ENCODE measurements at regions not wholly inside any gene's neighbourhood (a gene's known extent, or its start where the extent isn't known, plus 50 kb on each side); places are given as distances from the start of the nearest gene placed in this dataset.

GRCh38 chr6:66291905-66292304 lies 584.9 kb upstream of the EYS start:
- Histone ChIP-seq H3K9me3 (ENCODE audit: insufficient read depth, low read depth) (no peaks in the 10 kb centered on the region), H3K36me3 (ENCODE audit: low read depth) (no peaks in the 10 kb centered on the region), H3K9me2 (ENCODE audit: insufficient read depth) (no peaks in the 10 kb centered on the region), H3K79me2 (ENCODE audit: low read depth) (no peaks in the 10 kb centered on the region), H3K27me3 (ENCODE audit: insufficient read depth, low read depth) (no peaks in the 10 kb centered on the region), H3K27ac (no peak overlapping the region), H3F3A (ENCODE audit: insufficient read depth, low read depth) (no peaks in the 10 kb centered on the region), H2AFZ (no peak overlapping the region), H3K4me3 (no peak overlapping the region), H3K4me1 (replicated peaks; ENCODE audit: insufficient read depth) (no peaks in the 10 kb centered on the region), H4K20me1 (ENCODE audit: insufficient read depth) (no peaks in the 10 kb centered on the region), H3K4me2 (no peak overlapping the region)
- BruUV-seq (replicated peaks): no TSS peak
- CTCF ChIA-PET: no interaction called here
- POLR2A ChIA-PET (ENCODE audit: unreplicated experiment): no interaction called here
- DNase-seq: no peak
- TF ChIP-seq, protein P1, sequence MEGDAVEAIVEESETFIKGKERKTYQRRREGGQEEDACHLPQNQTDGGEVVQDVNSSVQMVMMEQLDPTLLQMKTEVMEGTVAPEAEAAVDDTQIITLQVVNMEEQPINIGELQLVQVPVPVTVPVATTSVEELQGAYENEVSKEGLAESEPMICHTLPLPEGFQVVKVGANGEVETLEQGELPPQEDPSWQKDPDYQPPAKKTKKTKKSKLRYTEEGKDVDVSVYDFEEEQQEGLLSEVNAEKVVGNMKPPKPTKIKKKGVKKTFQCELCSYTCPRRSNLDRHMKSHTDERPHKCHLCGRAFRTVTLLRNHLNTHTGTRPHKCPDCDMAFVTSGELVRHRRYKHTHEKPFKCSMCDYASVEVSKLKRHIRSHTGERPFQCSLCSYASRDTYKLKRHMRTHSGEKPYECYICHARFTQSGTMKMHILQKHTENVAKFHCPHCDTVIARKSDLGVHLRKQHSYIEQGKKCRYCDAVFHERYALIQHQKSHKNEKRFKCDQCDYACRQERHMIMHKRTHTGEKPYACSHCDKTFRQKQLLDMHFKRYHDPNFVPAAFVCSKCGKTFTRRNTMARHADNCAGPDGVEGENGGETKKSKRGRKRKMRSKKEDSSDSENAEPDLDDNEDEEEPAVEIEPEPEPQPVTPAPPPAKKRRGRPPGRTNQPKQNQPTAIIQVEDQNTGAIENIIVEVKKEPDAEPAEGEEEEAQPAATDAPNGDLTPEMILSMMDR (conservative IDR thresholded peaks at IDR 0.05): no peak
- no peak for TF ChIP-seq EZH2 (IDR thresholded peaks at IDR 0.05; ENCODE audit: low read depth)
- intact Hi-C loops (cut with micrococcal nuclease; ENCODE audit: unreplicated experiment): no loop called here

GRCh38 chr6:66289889-66290288 lies 582.9 kb upstream of the EYS start:
- Histone ChIP-seq H3K27me3 (ENCODE audit: insufficient read depth, low read depth) (no peaks in the 10 kb centered on the region), H3K4me1 (replicated peaks; ENCODE audit: insufficient read depth) (no peaks in the 10 kb centered on the region), H3K9me3 (ENCODE audit: insufficient read depth, low read depth) (no peaks in the 10 kb centered on the region), H3F3A (ENCODE audit: insufficient read depth, low read depth) (no peaks in the 10 kb centered on the region), H3K4me3 (no peak overlapping the region), H3K36me3 (ENCODE audit: low read depth) (no peaks in the 10 kb centered on the region), H2AFZ (no peak overlapping the region), H4K20me1 (ENCODE audit: insufficient read depth) (no peaks in the 10 kb centered on the region), H3K4me2 (no peak overlapping the region), H3K27ac (no peak overlapping the region), H3K9me2 (ENCODE audit: insufficient read depth) (no peaks in the 10 kb centered on the region), H3K79me2 (ENCODE audit: low read depth) (no peaks in the 10 kb centered on the region)
- POLR2A ChIA-PET (ENCODE audit: unreplicated experiment): no interaction called here
- no peak for DNase-seq
- intact Hi-C loops (cut with micrococcal nuclease; ENCODE audit: unreplicated experiment): no loop called here
- no TSS peak for BruUV-seq (replicated peaks)
- TF ChIP-seq, protein P1 (conservative IDR thresholded peaks at IDR 0.05): no peak
- CTCF ChIA-PET: no interaction called here

DNA sequence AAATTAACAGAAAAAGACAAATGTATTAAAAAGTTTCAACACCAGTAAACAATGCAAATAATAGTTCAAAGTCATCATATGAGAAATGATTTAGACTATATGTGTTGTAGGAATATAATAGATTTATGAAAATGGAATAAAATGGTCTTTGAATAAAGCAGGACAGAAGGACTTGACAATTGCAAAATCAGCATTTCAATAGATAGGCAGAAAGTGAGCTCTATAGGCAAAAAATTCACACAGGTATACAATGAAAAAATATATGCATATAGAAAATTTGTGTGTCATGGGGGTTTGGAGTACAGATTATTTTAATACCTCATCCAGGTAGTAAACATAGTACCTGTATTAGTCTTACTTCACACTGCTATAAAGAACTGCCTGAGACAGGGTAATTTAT lies 571.1 kb upstream of the EYS start:
- CTCF ChIA-PET: interaction anchor here (0.5 kb wide), 1 partner anchor 538 kb away, joined by 4 read pairs; no protein-coding TSS in a partner anchor
- H3K36me3 ChIP-seq (ENCODE audit: low read depth): no peaks in the 10 kb centered on the region
- no peaks in the 10 kb centered on the region for H3K9me3 ChIP-seq (ENCODE audit: insufficient read depth, low read depth)
- no peaks in the 10 kb centered on the region for H3K79me2 ChIP-seq (ENCODE audit: low read depth)
- no peak overlapping the region for H3K4me3 ChIP-seq
- no peak overlapping the region for H3K4me2 ChIP-seq
- H3K9me2 ChIP-seq (ENCODE audit: insufficient read depth): no peaks in the 10 kb centered on the region
- H3K27ac ChIP-seq: no peak overlapping the region
- POLR2A ChIA-PET (ENCODE audit: unreplicated experiment): no interaction called here
- H3K4me1 ChIP-seq (replicated peaks; ENCODE audit: insufficient read depth): no peaks in the 10 kb centered on the region
- no peak for TF ChIP-seq EZH2 (IDR thresholded peaks at IDR 0.05; ENCODE audit: low read depth)
- no peaks in the 10 kb centered on the region for H3F3A ChIP-seq (ENCODE audit: insufficient read depth, low read depth)
- H4K20me1 ChIP-seq (ENCODE audit: insufficient read depth): no peaks in the 10 kb centered on the region
- intact Hi-C loops (cut with micrococcal nuclease; ENCODE audit: unreplicated experiment): no loop called here
- no peak overlapping the region for H2AFZ ChIP-seq
- no TSS peak for BruUV-seq (replicated peaks)
- DNase-seq: no peak
- no peaks in the 10 kb centered on the region for H3K27me3 ChIP-seq (ENCODE audit: insufficient read depth, low read depth)

GRCh38 chr6:66277400-66277799 lies 570.4 kb upstream of the EYS start:
- intact Hi-C loops (cut with micrococcal nuclease; ENCODE audit: unreplicated experiment): no loop called here
- no peak overlapping the region for H3K4me2 ChIP-seq
- no peaks in the 10 kb centered on the region for H3K36me3 ChIP-seq (ENCODE audit: low read depth)
- H3K4me3 ChIP-seq: no peak overlapping the region
- H3F3A ChIP-seq (ENCODE audit: insufficient read depth, low read depth): no peaks in the 10 kb centered on the region
- H3K9me3 ChIP-seq (ENCODE audit: insufficient read depth, low read depth): no peaks in the 10 kb centered on the region
- H3K27ac ChIP-seq: no peak overlapping the region
- no TSS peak for BruUV-seq (replicated peaks)
- no peaks in the 10 kb centered on the region for H4K20me1 ChIP-seq (ENCODE audit: insufficient read depth)
- no peaks in the 10 kb centered on the region for H3K9me2 ChIP-seq (ENCODE audit: insufficient read depth)
- H3K79me2 ChIP-seq (ENCODE audit: low read depth): no peaks in the 10 kb centered on the region
- no peak overlapping the region for H2AFZ ChIP-seq
- ChIA-PET POLR2A (ENCODE audit: unreplicated experiment) (no interaction called here), CTCF (interaction anchor here (0.5 kb wide), 1 partner anchor 538 kb away, joined by 4 read pairs; no protein-coding TSS in a partner anchor)
- no peaks in the 10 kb centered on the region for H3K4me1 ChIP-seq (replicated peaks; ENCODE audit: insufficient read depth)
- no peak for TF ChIP-seq EZH2 (IDR thresholded peaks at IDR 0.05; ENCODE audit: low read depth)
- TF ChIP-seq, protein P1 (conservative IDR thresholded peaks at IDR 0.05): no peak
- H3K27me3 ChIP-seq (ENCODE audit: insufficient read depth, low read depth): no peaks in the 10 kb centered on the region
- no peak for DNase-seq

All from PC-9 (cell line).